Right atrium auricular region (tissue), 2 donors: ENCODE measurements at regions not wholly inside any gene's neighbourhood (a gene's known extent, or its start where the extent isn't known, plus 50 kb on each side); places are given as distances from the start of the nearest gene placed in this dataset.

Source experiments
- DNase-seq: peaks from one replicate; pipeline ENCODE4 v3.0.0-alpha.2; 2019; ENCODE audit warnings: low spot score
- H3K27ac ChIP-seq, 2 donors: fragments of 200-600 bp; sonication (generic); 1 replicate in 1 of 2; 2 replicates in 1 of 2; pipeline ENCODE4 v1.5.1; 2016 to 2019
- H3K27me3 ChIP-seq, 2 donors: fragments of 200-600 bp; sonication (generic); one replicate each; pipeline versions ENCODE4 v1.5.1 to v1.6.0; 2017 to 2019
- H3K36me3 ChIP-seq: fragments of 200-600 bp; sonication (generic); one replicate; pipeline ENCODE4 v1.5.1; 2016
- H3K4me1 ChIP-seq, 2 donors: fragments of 200-600 bp; sonication (generic); one replicate each; pipeline versions ENCODE4 v1.5.1 to v1.6.0; 2017 to 2019
- H3K4me3 ChIP-seq, 2 donors: fragments of 200-600 bp; sonication (generic); 1 replicate in 1 of 2; 2 replicates in 1 of 2; pipeline ENCODE4 v1.5.1; 2017 to 2019; ENCODE audit warnings: mild to moderate bottlenecking in 1 of 2, moderate library complexity in 1 of 2
- H3K9me3 ChIP-seq, 2 donors: fragments of 200-600 bp; sonication (generic); one replicate each; pipeline ENCODE4 v1.5.1; 2019
- CTCF ChIP-seq, 2 donors: fragments of 200-600 bp; sonication (generic); IDR thresholded peaks; one replicate each; pipeline ENCODE4 v1.5.1; 2019; ENCODE audit warnings: antibody characterized with exemption in 2 of 2

- DNase-seq, result no peak
- Histone ChIP-seq H3K4me1 (no peaks in the 10 kb centered on the region), H3K36me3 (no peaks in the 10 kb centered on the region), H3K27ac (no peak overlapping the region), H3K27me3 (no peaks in the 10 kb centered on the region), H3K4me3 (no peak overlapping the region), H3K9me3 (no peaks in the 10 kb centered on the region)
- TF ChIP-seq CTCF (IDR thresholded peaks at IDR 0.05), result no peak
These were observed 161.1 kb downstream of the NUP210 start for GRCh38 chr3:13258986-13259514.

- Histone ChIP-seq H3K9me3 (no peaks in the 10 kb centered on the region), H3K4me1 (no peaks in the 10 kb centered on the region), H3K27ac (no peak overlapping the region), H3K4me3 (no peak overlapping the region), H3K27me3 (no peaks in the 10 kb centered on the region), H3K36me3 (no peaks in the 10 kb centered on the region)
- TF ChIP-seq CTCF (IDR thresholded peaks at IDR 0.05), result no peak
- no peak for DNase-seq
These were observed 161.8 kb downstream of the NUP210 start for GRCh38 chr3:13258280-13258679.

- DNase-seq, result no peak
- Histone ChIP-seq H3K4me1 (no peaks in the 10 kb centered on the region), H3K4me3 (no peak overlapping the region)
These were observed 162.5 kb downstream of the NUP210 start for GRCh38 chr3:13257666-13258065.

GRCh38 chr3:13256845-13257244, 163.3 kb downstream of the NUP210 start:
- H3K9me3 ChIP-seq, result no peaks in the 10 kb centered on the region
- no peaks in the 10 kb centered on the region for H3K4me1 ChIP-seq
- TF ChIP-seq CTCF (IDR thresholded peaks at IDR 0.05), result no peak
- DNase-seq, result no peak
- H3K27me3 ChIP-seq, result no peaks in the 10 kb centered on the region
- H3K27ac ChIP-seq, result no peak overlapping the region
- H3K36me3 ChIP-seq, result no peaks in the 10 kb centered on the region
- no peak overlapping the region for H3K4me3 ChIP-seq

More at GRCh38 chr3:13257666-13258065, 162.5 kb downstream of the NUP210 start:
- H3K27ac ChIP-seq, result no peak overlapping the region
- no peak for TF ChIP-seq CTCF (IDR thresholded peaks at IDR 0.05)
- H3K36me3 ChIP-seq, result no peaks in the 10 kb centered on the region
- H3K27me3 ChIP-seq, result no peaks in the 10 kb centered on the region
- no peaks in the 10 kb centered on the region for H3K9me3 ChIP-seq

- no peak overlapping the region for H3K4me3 ChIP-seq
- TF ChIP-seq CTCF (IDR thresholded peaks at IDR 0.05), result no peak
- no peaks in the 10 kb centered on the region for H3K9me3 ChIP-seq
- H3K27ac ChIP-seq, result no peak overlapping the region
- no peaks in the 10 kb centered on the region for H3K36me3 ChIP-seq
- H3K4me1 ChIP-seq, result no peaks in the 10 kb centered on the region
- H3K27me3 ChIP-seq, result no peaks in the 10 kb centered on the region
- no peak for DNase-seq
These were observed 165.8 kb downstream of the NUP210 start for GRCh38 chr3:13254028-13254951.
